ENCODE measurements at regions not wholly inside any gene's neighbourhood (a gene's known extent, or its start where the extent isn't known, plus 50 kb on each side); places are given as distances from the start of the nearest gene placed in this dataset.

- no peak overlapping the region for H3K9ac ChIP-seq (ENCODE audit: low read depth, low read length)
- no peaks in the 10 kb centered on the region for H3K36me3 ChIP-seq (ENCODE audit: insufficient read depth, low read length)
- H3K4me1 ChIP-seq (ENCODE audit: insufficient read depth, low read length), result no peaks in the 10 kb centered on the region
- H3K9me3 ChIP-seq (ENCODE audit: control insufficient read depth, insufficient read depth, low read length), result no peaks in the 10 kb centered on the region
Observed at GRCh38 chr2:13585732-13586131, 869.0 kb downstream of the TRIB2 start.

GRCh38 chr2:13596233-13596632 lies 879.5 kb downstream of the TRIB2 start:
- no peak overlapping the region for H3K9ac ChIP-seq (ENCODE audit: low read depth, low read length)
- H3K9me3 ChIP-seq (ENCODE audit: control insufficient read depth, insufficient read depth, low read length), result no peaks in the 10 kb centered on the region
- H3K4me1 ChIP-seq (ENCODE audit: insufficient read depth, low read length), result no peaks in the 10 kb centered on the region
- no peaks in the 10 kb centered on the region for H3K36me3 ChIP-seq (ENCODE audit: insufficient read depth, low read length)

- Histone ChIP-seq H3K9me3 (ENCODE audit: control insufficient read depth, insufficient read depth, low read length) (no peaks in the 10 kb centered on the region), H3K4me1 (ENCODE audit: insufficient read depth, low read length) (no peaks in the 10 kb centered on the region), H3K9ac (ENCODE audit: low read depth, low read length) (no peak overlapping the region), H3K36me3 (ENCODE audit: insufficient read depth, low read length) (no peaks in the 10 kb centered on the region)
Observed at GRCh38 chr2:13597176-13597575, 880.4 kb downstream of the TRIB2 start.

GRCh38 chr2:13601506-13601905 lies 884.8 kb downstream of the TRIB2 start:
- Histone ChIP-seq H3K4me1 (ENCODE audit: insufficient read depth, low read length) (no peaks in the 10 kb centered on the region), H3K9me3 (ENCODE audit: control insufficient read depth, insufficient read depth, low read length) (no peaks in the 10 kb centered on the region), H3K9ac (ENCODE audit: low read depth, low read length) (no peak overlapping the region), H3K36me3 (ENCODE audit: insufficient read depth, low read length) (no peaks in the 10 kb centered on the region)

- Histone ChIP-seq H3K9ac (ENCODE audit: low read depth, low read length) (no peak overlapping the region), H3K4me1 (ENCODE audit: insufficient read depth, low read length) (no peaks in the 10 kb centered on the region), H3K9me3 (ENCODE audit: control insufficient read depth, insufficient read depth, low read length) (no peaks in the 10 kb centered on the region), H3K36me3 (ENCODE audit: insufficient read depth, low read length) (no peaks in the 10 kb centered on the region)
Observed at GRCh38 chr2:13604951-13605661, 888.4 kb downstream of the TRIB2 start.

- no peaks in the 10 kb centered on the region for H3K36me3 ChIP-seq (ENCODE audit: insufficient read depth, low read length)
Observed at GRCh38 chr2:13607139-13607538, 890.4 kb downstream of the TRIB2 start.

GRCh38 chr2:13611939-13612338 lies 895.2 kb downstream of the TRIB2 start:
- no peaks in the 10 kb centered on the region for H3K36me3 ChIP-seq (ENCODE audit: insufficient read depth, low read length)
- H3K4me1 ChIP-seq (ENCODE audit: insufficient read depth, low read length), result no peaks in the 10 kb centered on the region
- H3K9ac ChIP-seq (ENCODE audit: low read depth, low read length), result no peak overlapping the region
- no peaks in the 10 kb centered on the region for H3K9me3 ChIP-seq (ENCODE audit: control insufficient read depth, insufficient read depth, low read length)

More at GRCh38 chr2:13607139-13607538, 890.4 kb downstream of the TRIB2 start:
- no peaks in the 10 kb centered on the region for H3K4me1 ChIP-seq (ENCODE audit: insufficient read depth, low read length)
- H3K9ac ChIP-seq (ENCODE audit: low read depth, low read length), result no peak overlapping the region
- H3K9me3 ChIP-seq (ENCODE audit: control insufficient read depth, insufficient read depth, low read length), result no peaks in the 10 kb centered on the region

GRCh38 chr2:13616059-13616458 lies 899.3 kb downstream of the TRIB2 start:
- Histone ChIP-seq H3K4me1 (ENCODE audit: insufficient read depth, low read length) (no peaks in the 10 kb centered on the region), H3K9ac (ENCODE audit: low read depth, low read length) (no peak overlapping the region), H3K36me3 (ENCODE audit: insufficient read depth, low read length) (no peaks in the 10 kb centered on the region), H3K9me3 (ENCODE audit: control insufficient read depth, insufficient read depth, low read length) (no peaks in the 10 kb centered on the region)

GRCh38 chr2:13616616-13617015 lies 899.9 kb downstream of the TRIB2 start:
- no peaks in the 10 kb centered on the region for H3K9me3 ChIP-seq (ENCODE audit: control insufficient read depth, insufficient read depth, low read length)
- no peaks in the 10 kb centered on the region for H3K36me3 ChIP-seq (ENCODE audit: insufficient read depth, low read length)
- no peaks in the 10 kb centered on the region for H3K4me1 ChIP-seq (ENCODE audit: insufficient read depth, low read length)
- no peak overlapping the region for H3K9ac ChIP-seq (ENCODE audit: low read depth, low read length)

GRCh38 chr2:13628122-13628521 lies 911.4 kb downstream of the TRIB2 start:
- H3K9ac ChIP-seq (ENCODE audit: low read depth, low read length), result no peak overlapping the region
- no peaks in the 10 kb centered on the region; the same call in 1 of the 2 replicates for H3K36me3 ChIP-seq (ENCODE audit: insufficient read depth, low read length)
- no peaks in the 10 kb centered on the region for H3K4me1 ChIP-seq (ENCODE audit: insufficient read depth, low read length)
- no peaks in the 10 kb centered on the region for H3K9me3 ChIP-seq (ENCODE audit: control insufficient read depth, insufficient read depth, low read length)

GRCh38 chr2:13638181-13638580 lies 921.4 kb downstream of the TRIB2 start:
- Histone ChIP-seq H3K4me1 (ENCODE audit: insufficient read depth, low read length) (no peaks in the 10 kb centered on the region), H3K9ac (ENCODE audit: low read depth, low read length) (no peak overlapping the region), H3K36me3 (ENCODE audit: insufficient read depth, low read length) (no peaks in the 10 kb centered on the region)

GRCh38 chr2:13649918-13650317 lies 933.2 kb downstream of the TRIB2 start:
- Histone ChIP-seq H3K4me1 (ENCODE audit: insufficient read depth, low read length) (no peaks in the 10 kb centered on the region), H3K36me3 (ENCODE audit: insufficient read depth, low read length) (no peaks in the 10 kb centered on the region), H3K9ac (ENCODE audit: low read depth, low read length) (no peak overlapping the region), H3K9me3 (ENCODE audit: control insufficient read depth, insufficient read depth, low read length) (peaks cover 3% of the 10 kb centered on the region; the same call in 1 of the 2 replicates)

More at GRCh38 chr2:13638181-13638580, 921.4 kb downstream of the TRIB2 start:
- H3K9me3 ChIP-seq (ENCODE audit: control insufficient read depth, insufficient read depth, low read length), result no peaks in the 10 kb centered on the region

GRCh38 chr2:13650586-13651180 lies 933.9 kb downstream of the TRIB2 start:
- H3K9ac ChIP-seq (ENCODE audit: low read depth, low read length), result no peak overlapping the region
- 0 out of 2 replicates have a peak, but pooled peaks cover 3% of the 10 kb centered on the region for H3K9me3 ChIP-seq (ENCODE audit: control insufficient read depth, insufficient read depth, low read length)
- no peaks in the 10 kb centered on the region for H3K36me3 ChIP-seq (ENCODE audit: insufficient read depth, low read length)
- no peaks in the 10 kb centered on the region for H3K4me1 ChIP-seq (ENCODE audit: insufficient read depth, low read length)

GRCh38 chr2:13651684-13652131 lies 935.0 kb downstream of the TRIB2 start:
- 0 out of 2 replicates have a peak, but pooled peaks cover 3% of the 10 kb centered on the region for H3K9me3 ChIP-seq (ENCODE audit: control insufficient read depth, insufficient read depth, low read length)
- H3K36me3 ChIP-seq (ENCODE audit: insufficient read depth, low read length), result no peaks in the 10 kb centered on the region
- no peaks in the 10 kb centered on the region for H3K4me1 ChIP-seq (ENCODE audit: insufficient read depth, low read length)
- no peak overlapping the region for H3K9ac ChIP-seq (ENCODE audit: low read depth, low read length)
